ENCODE measurements at regions not wholly inside any gene's neighbourhood (a gene's known extent, or its start where the extent isn't known, plus 50 kb on each side); places are given as distances from the start of the nearest gene placed in this dataset.
"Not testable (repeated sequence)": the region's sequence is repeated elsewhere in the genome, so short reads cannot be mapped to it uniquely, and the experiment has no call there.

- DNase-seq (ENCODE audit: low read depth) = no peak
These were observed 550.7 kb downstream of the ETS1 start for GRCh38 chr11:128036556-128037093.

GRCh38 chr11:128036006-128036405 is 551.4 kb downstream of the ETS1 start:
- DNase-seq (ENCODE audit: low read depth) = no peak
- H3K4me3 ChIP-seq (ENCODE audit: low read depth, low read length) = no peak overlapping the region

More at GRCh38 chr11:128036556-128037093, 550.7 kb downstream of the ETS1 start:
- no peak overlapping the region for H3K4me3 ChIP-seq (ENCODE audit: low read depth, low read length)

- DNase-seq (ENCODE audit: low read depth); H3K4me3 ChIP-seq (ENCODE audit: low read depth, low read length): not testable (repeated sequence)
These were observed 555.7 kb downstream of the ETS1 start for GRCh38 chr11:128031538-128032134.

- H3K4me3 ChIP-seq (ENCODE audit: low read depth, low read length) = no peak overlapping the region
These were observed 558.1 kb downstream of the ETS1 start for GRCh38 chr11:128029219-128029722.

GRCh38 chr11:128026596-128026995 is 560.8 kb downstream of the ETS1 start:
- H3K4me3 ChIP-seq (ENCODE audit: low read depth, low read length) = no peak overlapping the region
- DNase-seq (ENCODE audit: low read depth) = peak; percentile 91

More at GRCh38 chr11:128029219-128029722, 558.1 kb downstream of the ETS1 start:
- no peak for DNase-seq (ENCODE audit: low read depth)

- DNase-seq (ENCODE audit: low read depth) = no peak
- no peak overlapping the region for H3K4me3 ChIP-seq (ENCODE audit: low read depth, low read length)
These were observed 564.6 kb downstream of the ETS1 start for GRCh38 chr11:128022761-128023160.

- peak; percentile 15 for DNase-seq (ENCODE audit: low read depth)
These were observed 565.4 kb downstream of the ETS1 start for GRCh38 chr11:128022007-128022368.

GRCh38 chr11:128021349-128022006 is 565.9 kb downstream of the ETS1 start:
- DNase-seq (ENCODE audit: low read depth) = no peak

More at GRCh38 chr11:128022007-128022368, 565.4 kb downstream of the ETS1 start:
- no peak overlapping the region for H3K4me3 ChIP-seq (ENCODE audit: low read depth, low read length)

GRCh38 chr11:128018692-128019091 is 568.7 kb downstream of the ETS1 start:
- DNase-seq (ENCODE audit: low read depth) = no peak
- H3K4me3 ChIP-seq (ENCODE audit: low read depth, low read length) = no peak overlapping the region

More at GRCh38 chr11:128021349-128022006, 565.9 kb downstream of the ETS1 start:
- H3K4me3 ChIP-seq (ENCODE audit: low read depth, low read length) = no peak overlapping the region

- no peak overlapping the region for H3K4me3 ChIP-seq (ENCODE audit: low read depth, low read length)
- DNase-seq (ENCODE audit: low read depth) = no peak
These were observed 581.8 kb downstream of the ETS1 start for GRCh38 chr11:128005562-128005961.

GRCh38 chr11:127998421-127998820 is 588.9 kb downstream of the ETS1 start:
- DNase-seq (ENCODE audit: low read depth) = no peak
- no peak overlapping the region for H3K4me3 ChIP-seq (ENCODE audit: low read depth, low read length)

- H3K4me3 ChIP-seq (ENCODE audit: low read depth, low read length) = no peak overlapping the region
- DNase-seq (ENCODE audit: low read depth) = no peak
These were observed 589.8 kb downstream of the ETS1 start for GRCh38 chr11:127997594-127997993.

- DNase-seq (ENCODE audit: low read depth) = peak; percentile 7
- no peak overlapping the region for H3K4me3 ChIP-seq (ENCODE audit: low read depth, low read length)
These were observed 590.5 kb downstream of the ETS1 start for GRCh38 chr11:127996825-127997224.

GRCh38 chr11:127995921-127996320 is 591.4 kb downstream of the ETS1 start:
- DNase-seq (ENCODE audit: low read depth) = no peak
- no peak overlapping the region for H3K4me3 ChIP-seq (ENCODE audit: low read depth, low read length)

GRCh38 chr11:127994736-127995135 is 592.6 kb downstream of the ETS1 start:
- DNase-seq (ENCODE audit: low read depth) = peak; percentile 14
- H3K4me3 ChIP-seq (ENCODE audit: low read depth, low read length) = no peak overlapping the region

- DNase-seq (ENCODE audit: low read depth) = no peak
These were observed 593.6 kb downstream of the ETS1 start for GRCh38 chr11:127993788-127994187.

GRCh38 chr11:127993281-127993680 is 594.1 kb downstream of the ETS1 start:
- no peak overlapping the region for H3K4me3 ChIP-seq (ENCODE audit: low read depth, low read length)
- no peak for DNase-seq (ENCODE audit: low read depth)

More at GRCh38 chr11:127993788-127994187, 593.6 kb downstream of the ETS1 start:
- H3K4me3 ChIP-seq (ENCODE audit: low read depth, low read length) = no peak overlapping the region

GRCh38 chr11:127986073-127986472 is 601.3 kb downstream of the ETS1 start:
- no peak for DNase-seq (ENCODE audit: low read depth)
- H3K4me3 ChIP-seq (ENCODE audit: low read depth, low read length) = no peak overlapping the region

- DNase-seq (ENCODE audit: low read depth) = no peak
- H3K4me3 ChIP-seq (ENCODE audit: low read depth, low read length) = no peak overlapping the region
These were observed 614.5 kb downstream of the ETS1 start for GRCh38 chr11:127972816-127973215.

- H3K4me3 ChIP-seq (ENCODE audit: low read depth, low read length) = no peak overlapping the region
- DNase-seq (ENCODE audit: low read depth) = no peak
These were observed 615.9 kb downstream of the ETS1 start for GRCh38 chr11:127971448-127971847.

GRCh38 chr11:127966821-127967220 is 620.5 kb downstream of the ETS1 start:
- DNase-seq (ENCODE audit: low read depth) = no peak
- no peak overlapping the region for H3K4me3 ChIP-seq (ENCODE audit: low read depth, low read length)

Data from skeletal muscle cell (primary cell).